ENCODE measurements at regions not wholly inside any gene's neighbourhood (a gene's known extent, or its start where the extent isn't known, plus 50 kb on each side); places are given as distances from the start of the nearest gene placed in this dataset.

GRCh38 chr22:46069521-46070214 lies 80.7 kb upstream of the PPARA start:
- H3K36me3 ChIP-seq (ENCODE audit: control insufficient read depth, insufficient read depth, low read length) = peaks cover 11% of the 10 kb centered on the region
- peak overlapping the region; percentile 57 for H3K4me3 ChIP-seq (ENCODE audit: low read depth, low read length)
- no peak for TF ChIP-seq CTCF (IDR thresholded peaks at IDR 0.05; ENCODE audit: insufficient read depth, low read depth, low read length)
- no peaks in the 10 kb centered on the region for H3K27me3 ChIP-seq (ENCODE audit: control insufficient read depth, insufficient read depth, low read length)
- ChIA-PET CTCF (interaction anchor here (1.2 to 2.3 kb wide), 5 partner anchors 17 to 75 kb away, joined by 3 to 17 read pairs (median 5); no protein-coding TSS in a partner anchor), POLR2A (interaction anchor here (0.6 to 2.0 kb wide), 3 partner anchors 10 to 48 kb away, joined by 3 to 8 read pairs (median 4); no protein-coding TSS in a partner anchor)
- peak; percentile 69 for DNase-seq (ENCODE audit: low read depth)

- H3K4me3 ChIP-seq (ENCODE audit: low read depth, low read length) = peak overlapping the region; percentile 57
- ChIA-PET POLR2A (interaction anchor here (2.0 kb wide), 1 partner anchor 14 kb away, joined by 4 read pairs; no protein-coding TSS in a partner anchor), CTCF (interaction anchor here (1.2 to 2.3 kb wide), 5 partner anchors 17 to 76 kb away, joined by 3 to 17 read pairs (median 5); no protein-coding TSS in a partner anchor)
- TF ChIP-seq CTCF (IDR thresholded peaks at IDR 0.05; ENCODE audit: insufficient read depth, low read depth, low read length) = no peak
- no peak for DNase-seq (ENCODE audit: low read depth)
- no peaks in the 10 kb centered on the region for H3K27me3 ChIP-seq (ENCODE audit: control insufficient read depth, insufficient read depth, low read length)
- peaks cover 16% of the 10 kb centered on the region for H3K36me3 ChIP-seq (ENCODE audit: control insufficient read depth, insufficient read depth, low read length)
Measured at GRCh38 chr22:46070215-46070802, 80.0 kb upstream of the PPARA start.

GRCh38 chr22:46070803-46071450 lies 79.4 kb upstream of the PPARA start:
- Histone ChIP-seq H3K4me3 (ENCODE audit: low read depth, low read length) (peak overlapping the region; percentile 98), H3K36me3 (ENCODE audit: control insufficient read depth, insufficient read depth, low read length) (peaks cover 20% of the 10 kb centered on the region), H3K27me3 (ENCODE audit: control insufficient read depth, insufficient read depth, low read length) (no peaks in the 10 kb centered on the region)
- DNase-seq (ENCODE audit: low read depth) = no peak
- CTCF ChIA-PET = interaction anchor here (1.8 to 2.1 kb wide), 2 partner anchors 18 to 64 kb away, joined by 4 to 17 read pairs; no protein-coding TSS in a partner anchor
- POLR2A ChIA-PET = interaction anchor here (2.0 kb wide), 1 partner anchor 15 kb away, joined by 4 read pairs; no protein-coding TSS in a partner anchor
- TF ChIP-seq CTCF (IDR thresholded peaks at IDR 0.05; ENCODE audit: insufficient read depth, low read depth, low read length) = no peak

GRCh38 chr22:46071451-46072109 lies 78.7 kb upstream of the PPARA start:
- TF ChIP-seq CTCF (IDR thresholded peaks at IDR 0.05; ENCODE audit: insufficient read depth, low read depth, low read length) = no peak
- no peak for DNase-seq (ENCODE audit: low read depth)
- ChIA-PET CTCF (interaction anchor here (2.6 kb wide), 1 partner anchor 75 kb away, joined by 13 read pairs; no protein-coding TSS in a partner anchor), POLR2A (interaction anchor here (2.0 kb wide), 1 partner anchor 15 kb away, joined by 4 read pairs; no protein-coding TSS in a partner anchor)
- Histone ChIP-seq H3K36me3 (ENCODE audit: control insufficient read depth, insufficient read depth, low read length) (peaks cover 25% of the 10 kb centered on the region), H3K27me3 (ENCODE audit: control insufficient read depth, insufficient read depth, low read length) (no peaks in the 10 kb centered on the region), H3K4me3 (ENCODE audit: low read depth, low read length) (peak overlapping the region; percentile 98)

All from BJ (cell line).